Natural killer cell (primary cell): ENCODE measurements at regions not wholly inside any gene's neighbourhood (a gene's known extent, or its start where the extent isn't known, plus 50 kb on each side); places are given as distances from the start of the nearest gene placed in this dataset.

Experiments
- ATAC-seq, 3 donors: fragments of 150-1000 bp in 2 of 3; fragments of 200-7000 bp in 1 of 3; cut with Tn5 transposase; 1 replicate in 1 of 3; 2 replicates in 2 of 3; pipeline ENCODE4 v1.10.0; 2021; ENCODE audit warnings: mild to moderate bottlenecking in 2 of 3, moderate library complexity in 2 of 3
- DNase-seq, 2 donors: peaks; one replicate each; pipeline versions ENCODE4 v3.0.0 to v3.0.0-alpha.2; 2013 to 2021; ENCODE audit warnings: mixed read lengths in 1 of 2
- H3K27ac ChIP-seq: one replicate; pipeline ENCODE4 v1.5.1; 2013; ENCODE audit warnings: mild to moderate bottlenecking, low read length
- H3K27me3 ChIP-seq: one replicate; pipeline ENCODE4 v1.6.1; 2013; ENCODE audit warnings: low read length; ENCODE audit not compliant: control insufficient read depth, insufficient read depth
- H3K36me3 ChIP-seq: one replicate; pipeline ENCODE4 v1.6.1; 2013; ENCODE audit warnings: low read length; ENCODE audit not compliant: control insufficient read depth, insufficient read depth
- H3K4me1 ChIP-seq: one replicate; pipeline ENCODE4 v1.6.1; 2013; ENCODE audit warnings: low read length; ENCODE audit not compliant: control insufficient read depth, insufficient read depth
- H3K4me3 ChIP-seq: one replicate; pipeline ENCODE4 v1.5.1; 2013; ENCODE audit warnings: low read length
- H3K9me3 ChIP-seq: one replicate; pipeline ENCODE4 v1.6.1; 2013; ENCODE audit warnings: low read length; ENCODE audit not compliant: control insufficient read depth, insufficient read depth
- H3K27ac Mint-ChIP-seq, 2 donors: one replicate each; pipeline ENCODE4 v1.8.0; 2022; ENCODE audit warnings: mild to moderate bottlenecking in 2 of 2, mixed read lengths in 2 of 2, moderate library complexity in 1 of 2
- H3K27me3 Mint-ChIP-seq, 2 donors: one replicate each; pipeline ENCODE4 v1.8.0; 2022; ENCODE audit warnings: low read depth in 2 of 2, mixed read lengths in 2 of 2
- H3K36me3 Mint-ChIP-seq: one replicate; pipeline ENCODE4 v1.8.0; 2022; ENCODE audit warnings: mixed read lengths
- H3K4me1 Mint-ChIP-seq, 2 donors: one replicate each; pipeline ENCODE4 v1.8.0; 2022; ENCODE audit warnings: mixed read lengths in 2 of 2
- H3K4me3 Mint-ChIP-seq: one replicate; pipeline ENCODE4 v1.8.0; 2022; ENCODE audit warnings: mild to moderate bottlenecking, moderate library complexity, mixed read lengths
- H3K9me3 Mint-ChIP-seq, 2 donors: one replicate each; pipeline ENCODE4 v1.8.0; 2022; ENCODE audit warnings: mixed read lengths in 2 of 2
- WGBS: methylation state at CpG from one replicate; pipeline ENCODE4 v1.1.7; 2013; ENCODE audit warnings: missing lambda C conversion rate; ENCODE audit not compliant: insufficient coverage; 5-methylcytosine and 5-hydroxymethylcytosine counted together
- intact Hi-C: fragments of 100-400 bp; cut with micrococcal nuclease; formaldehyde crosslinking; loops from one replicate; pipeline ENCODE4 v1.14.2; 2022
- TF ChIP-seq, protein P1 (sequence below): fragments of 200-600 bp; IDR thresholded peaks from one replicate; pipeline ENCODE4 v1.8.0; 2022; ENCODE audit warnings: antibody characterized with exemption

DNA sequence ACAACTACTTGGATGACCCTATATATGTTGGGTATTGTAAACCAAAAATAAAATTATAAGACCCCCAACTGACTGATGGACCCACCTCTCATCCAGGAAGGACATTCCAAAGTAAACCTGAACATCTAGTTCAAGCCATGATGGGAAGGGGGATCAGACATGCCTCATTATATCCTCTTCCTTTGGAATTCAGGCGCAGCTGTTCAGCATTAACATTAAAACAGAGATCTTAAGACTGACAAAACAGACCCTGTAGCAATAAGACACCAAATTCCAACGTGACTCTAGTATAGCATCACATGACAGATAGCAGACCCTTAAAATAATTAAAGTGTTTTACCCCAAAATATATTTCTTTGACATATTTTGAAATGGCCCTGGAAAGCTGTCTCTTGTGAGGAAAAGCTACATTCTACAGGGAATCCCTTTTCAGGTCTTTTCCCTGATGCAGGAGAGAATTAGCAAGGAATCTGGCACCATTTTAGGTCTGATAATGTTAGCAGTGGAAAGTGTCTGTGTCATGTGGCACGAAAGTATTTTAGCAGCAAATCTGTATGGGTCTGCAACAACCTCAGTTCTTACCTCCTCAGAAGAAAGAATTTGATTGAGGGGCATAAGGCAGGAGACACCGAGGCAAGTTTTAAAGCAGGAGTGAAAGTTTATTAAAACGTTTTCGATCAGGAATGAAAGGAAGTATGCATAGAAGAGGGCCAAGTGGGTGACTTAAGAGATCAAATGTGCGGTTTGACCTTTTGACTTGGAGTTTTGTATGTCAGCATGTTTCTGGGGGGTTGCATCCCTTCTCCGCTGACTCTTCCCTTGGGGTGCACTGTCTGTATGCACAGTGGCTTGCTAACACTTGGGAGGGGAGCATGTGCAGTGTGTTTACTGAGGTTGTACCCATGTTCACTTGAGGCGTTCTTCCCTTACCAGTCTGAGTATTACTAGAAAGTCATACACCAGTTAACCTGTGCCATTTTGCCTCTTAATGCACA lies 236.6 kb upstream of the PPP1R3A start:
- intact Hi-C loops, result no loop called here
- H3K27ac Mint-ChIP-seq, result no peak overlapping the region
- TF ChIP-seq, protein P1, sequence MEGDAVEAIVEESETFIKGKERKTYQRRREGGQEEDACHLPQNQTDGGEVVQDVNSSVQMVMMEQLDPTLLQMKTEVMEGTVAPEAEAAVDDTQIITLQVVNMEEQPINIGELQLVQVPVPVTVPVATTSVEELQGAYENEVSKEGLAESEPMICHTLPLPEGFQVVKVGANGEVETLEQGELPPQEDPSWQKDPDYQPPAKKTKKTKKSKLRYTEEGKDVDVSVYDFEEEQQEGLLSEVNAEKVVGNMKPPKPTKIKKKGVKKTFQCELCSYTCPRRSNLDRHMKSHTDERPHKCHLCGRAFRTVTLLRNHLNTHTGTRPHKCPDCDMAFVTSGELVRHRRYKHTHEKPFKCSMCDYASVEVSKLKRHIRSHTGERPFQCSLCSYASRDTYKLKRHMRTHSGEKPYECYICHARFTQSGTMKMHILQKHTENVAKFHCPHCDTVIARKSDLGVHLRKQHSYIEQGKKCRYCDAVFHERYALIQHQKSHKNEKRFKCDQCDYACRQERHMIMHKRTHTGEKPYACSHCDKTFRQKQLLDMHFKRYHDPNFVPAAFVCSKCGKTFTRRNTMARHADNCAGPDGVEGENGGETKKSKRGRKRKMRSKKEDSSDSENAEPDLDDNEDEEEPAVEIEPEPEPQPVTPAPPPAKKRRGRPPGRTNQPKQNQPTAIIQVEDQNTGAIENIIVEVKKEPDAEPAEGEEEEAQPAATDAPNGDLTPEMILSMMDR, result no peak
- no peaks in the 10 kb centered on the region for H3K27me3 ChIP-seq
- peaks cover 4 to 9% of the 10 kb centered on the region in 2 donors for H3K9me3 Mint-ChIP-seq
- no peaks in the 10 kb centered on the region for H3K4me1 Mint-ChIP-seq
- H3K4me3 Mint-ChIP-seq, result no peak overlapping the region
- WGBS, result 84% methylated on average over 9 of the region's 9 CpGs
- H3K27me3 Mint-ChIP-seq, result no peaks in the 10 kb centered on the region
- no peaks in the 10 kb centered on the region for H3K4me1 ChIP-seq
- ATAC-seq (no peak), DNase-seq (no peak)
- no peak overlapping the region for H3K4me3 ChIP-seq
- H3K27ac ChIP-seq, result no peak overlapping the region
- H3K36me3 ChIP-seq, result no peaks in the 10 kb centered on the region
- H3K9me3 ChIP-seq, result no peaks in the 10 kb centered on the region
- no peaks in the 10 kb centered on the region for H3K36me3 Mint-ChIP-seq

DNA sequence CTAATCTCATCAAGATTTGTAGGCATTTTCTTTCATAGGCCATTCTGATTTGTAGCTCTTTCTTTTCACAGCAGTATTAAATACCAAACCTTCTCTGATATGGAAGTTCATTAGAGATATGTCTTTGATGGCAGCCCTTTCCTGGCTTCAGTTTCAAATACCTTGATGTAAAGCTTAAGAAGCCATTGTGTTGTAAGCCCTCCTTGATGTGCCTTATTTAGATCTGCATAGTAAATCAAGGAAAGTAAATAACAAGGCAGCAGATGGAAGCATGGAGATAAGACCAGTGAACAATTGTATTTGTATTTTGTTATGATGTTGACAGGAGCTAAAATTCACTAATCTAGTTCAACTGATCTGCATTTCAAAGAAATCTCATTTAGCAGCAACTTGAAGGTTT lies 234.9 kb upstream of the PPP1R3A start:
- Mint-ChIP-seq H3K36me3 (no peaks in the 10 kb centered on the region), H3K4me1 (no peaks in the 10 kb centered on the region), H3K27ac (no peak overlapping the region), H3K4me3 (no peak overlapping the region), H3K27me3 (no peaks in the 10 kb centered on the region), H3K9me3 (peaks cover 1 to 7% of the 10 kb centered on the region in 2 donors)
- H3K9me3 ChIP-seq, result no peaks in the 10 kb centered on the region
- no peak overlapping the region for H3K4me3 ChIP-seq
- intact Hi-C loops, result no loop called here
- no peaks in the 10 kb centered on the region for H3K27me3 ChIP-seq
- no peaks in the 10 kb centered on the region for H3K36me3 ChIP-seq
- ATAC-seq (no peak), DNase-seq (no peak)
- TF ChIP-seq, protein P1, result no peak
- no peak overlapping the region for H3K27ac ChIP-seq
- H3K4me1 ChIP-seq, result no peaks in the 10 kb centered on the region

DNA sequence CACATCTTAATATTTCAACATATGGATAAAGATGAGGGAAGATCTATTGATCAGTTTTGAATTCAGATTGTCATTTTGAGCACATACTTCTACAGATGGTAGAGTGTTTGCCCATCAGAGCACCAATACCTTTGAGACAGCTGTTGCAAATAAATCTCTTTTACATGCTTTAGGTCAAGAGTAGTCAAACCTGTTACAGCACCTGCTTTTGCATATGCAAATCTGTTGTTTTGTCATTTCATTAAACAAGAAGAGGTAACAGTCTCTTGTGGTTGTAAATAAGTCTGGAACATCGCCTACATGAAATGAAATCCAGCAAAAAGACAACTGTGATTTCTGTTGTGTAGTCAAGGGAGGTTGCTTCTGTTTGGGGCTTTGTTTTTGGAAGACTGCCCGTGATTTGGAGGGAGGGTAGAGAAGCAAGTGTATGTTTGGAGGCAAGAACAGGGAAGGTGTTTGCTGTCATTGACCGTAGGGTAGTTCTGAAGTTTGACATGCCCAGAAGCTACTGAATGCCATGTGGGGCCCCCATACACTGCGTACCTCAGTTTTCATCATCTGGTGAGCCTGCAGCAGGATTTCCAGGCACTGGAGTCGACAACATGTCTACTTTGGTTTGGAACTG lies 233.6 kb upstream of the PPP1R3A start:
- Histone ChIP-seq H3K4me1 (no peaks in the 10 kb centered on the region), H3K27ac (no peak overlapping the region), H3K9me3 (no peaks in the 10 kb centered on the region), H3K36me3 (no peaks in the 10 kb centered on the region), H3K4me3 (no peak overlapping the region), H3K27me3 (no peaks in the 10 kb centered on the region)
- Mint-ChIP-seq H3K4me3 (no peak overlapping the region), H3K27me3 (no peaks in the 10 kb centered on the region), H3K9me3 (peaks cover 3 to 6% of the 10 kb centered on the region in 2 donors), H3K36me3 (no peaks in the 10 kb centered on the region), H3K27ac (no peak overlapping the region), H3K4me1 (no peaks in the 10 kb centered on the region)
- TF ChIP-seq, protein P1, result no peak
- DNase-seq (no peak), ATAC-seq (no peak)
- intact Hi-C loops, result no loop called here
- 81% methylated on average over 5 of the region's 5 CpGs for WGBS
